Nephron (organoid): ENCODE measurements at regions not wholly inside any gene's neighbourhood (a gene's known extent, or its start where the extent isn't known, plus 50 kb on each side); places are given as distances from the start of the nearest gene placed in this dataset.

Experiments used
- H3K27ac Mint-ChIP-seq, 3 experiments: 2 replicates each; pipeline ENCODE4 v1.8.0; 2020; ENCODE audit warnings: mixed read lengths in 3 of 3, mild to moderate bottlenecking in 2 of 3, moderate library complexity in 1 of 3
- H3K27me3 Mint-ChIP-seq: 2 replicates; pipeline ENCODE4 v1.8.0; 2021; ENCODE audit warnings: low read depth, mild to moderate bottlenecking, moderate library complexity, mixed read lengths
- H3K36me3 Mint-ChIP-seq: 2 replicates; pipeline ENCODE4 v1.8.0; 2020; ENCODE audit warnings: low read depth, mixed read lengths
- H3K4me1 Mint-ChIP-seq: 2 replicates; pipeline ENCODE4 v1.8.0; 2020; ENCODE audit warnings: mixed read lengths
- H3K4me3 Mint-ChIP-seq, 3 experiments: 2 replicates each; pipeline ENCODE4 v1.8.0; 2020; ENCODE audit warnings: mild to moderate bottlenecking in 3 of 3, mixed read lengths in 3 of 3, moderate library complexity in 2 of 3
- H3K9me3 Mint-ChIP-seq: 2 replicates; pipeline ENCODE4 v1.8.0; 2020; ENCODE audit warnings: mixed read lengths
- CTCF ChIP-seq, 3 experiments: fragments of 200-600 bp; sonication (generic); IDR thresholded peaks; one replicate each; pipeline ENCODE4 v1.5.0; 2021; ENCODE audit warnings: antibody characterized with exemption in 3 of 3; ENCODE audit not compliant: unreplicated experiment in 3 of 3

DNA sequence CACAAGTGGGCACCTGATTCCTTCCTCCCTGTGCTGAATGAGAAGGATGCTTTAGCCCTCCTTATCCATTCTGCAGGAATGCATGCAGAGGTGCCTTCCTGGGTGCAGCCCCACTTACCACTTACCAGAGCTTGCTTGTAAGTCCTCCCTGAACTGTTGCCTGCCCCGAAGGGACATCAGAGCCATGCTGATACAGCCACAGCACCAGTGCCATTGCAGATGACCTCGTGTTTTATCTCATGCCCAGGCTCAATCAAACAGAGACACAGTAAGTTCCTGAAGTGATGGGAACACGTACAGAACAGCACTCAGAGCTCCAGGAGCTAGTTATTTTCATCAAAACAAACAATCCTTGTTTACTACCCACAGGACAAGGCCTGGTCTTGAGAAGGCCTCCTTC lies 81.9 kb downstream of the ATP1A1 start:
- no peak for TF ChIP-seq CTCF (IDR thresholded peaks at IDR 0.05; ENCODE audit: unreplicated experiment in 3 of 3)

DNA sequence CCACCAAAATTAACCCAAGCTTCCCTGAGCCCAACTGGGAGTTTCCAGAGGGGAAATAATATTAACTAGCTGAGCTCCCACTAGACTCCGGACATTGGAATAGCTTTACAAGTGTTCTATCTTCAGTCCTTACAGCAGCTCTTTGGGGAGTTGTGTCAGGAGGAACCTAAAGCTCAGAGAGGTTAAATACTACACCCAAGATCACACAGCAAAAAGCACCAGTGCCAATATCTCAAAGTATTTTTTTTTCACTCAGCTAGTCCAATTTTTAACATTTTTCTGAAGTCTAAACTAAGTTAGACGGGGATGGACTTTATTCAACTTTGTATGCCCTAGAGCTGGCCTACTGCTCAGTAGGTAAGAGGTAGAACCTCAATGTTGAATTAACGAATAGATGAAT lies 82.5 kb downstream of the ATP1A1 start:
- H3K27me3 Mint-ChIP-seq = no peaks in the 10 kb centered on the region
- H3K27ac Mint-ChIP-seq = no peak overlapping the region
- no peak for TF ChIP-seq CTCF (IDR thresholded peaks at IDR 0.05; ENCODE audit: unreplicated experiment in 3 of 3)
- H3K4me3 Mint-ChIP-seq = no peak overlapping the region
- H3K9me3 Mint-ChIP-seq = peaks cover 2% of the 10 kb centered on the region
- H3K36me3 Mint-ChIP-seq = no peaks in the 10 kb centered on the region
- H3K4me1 Mint-ChIP-seq = peaks cover 45% of the 10 kb centered on the region

More for the DNA sequence above, 81.9 kb downstream of the ATP1A1 start:
- Mint-ChIP-seq H3K27ac (no peak overlapping the region), H3K4me1 (peaks cover 40% of the 10 kb centered on the region), H3K27me3 (no peaks in the 10 kb centered on the region), H3K9me3 (peaks cover 2% of the 10 kb centered on the region), H3K36me3 (no peaks in the 10 kb centered on the region), H3K4me3 (no peak overlapping the region)

GRCh38 chr1:116457946-116458604 lies 85.0 kb downstream of the ATP1A1 start:
- Mint-ChIP-seq H3K9me3 (peaks cover 2% of the 10 kb centered on the region), H3K27me3 (no peaks in the 10 kb centered on the region), H3K4me1 (peaks cover 42% of the 10 kb centered on the region), H3K4me3 (no peak overlapping the region), H3K36me3 (no peaks in the 10 kb centered on the region), H3K27ac (peak overlapping the region; percentile 43 to 53 (median 49))
- TF ChIP-seq CTCF (IDR thresholded peaks at IDR 0.05; ENCODE audit: unreplicated experiment in 3 of 3) = no peak

DNA sequence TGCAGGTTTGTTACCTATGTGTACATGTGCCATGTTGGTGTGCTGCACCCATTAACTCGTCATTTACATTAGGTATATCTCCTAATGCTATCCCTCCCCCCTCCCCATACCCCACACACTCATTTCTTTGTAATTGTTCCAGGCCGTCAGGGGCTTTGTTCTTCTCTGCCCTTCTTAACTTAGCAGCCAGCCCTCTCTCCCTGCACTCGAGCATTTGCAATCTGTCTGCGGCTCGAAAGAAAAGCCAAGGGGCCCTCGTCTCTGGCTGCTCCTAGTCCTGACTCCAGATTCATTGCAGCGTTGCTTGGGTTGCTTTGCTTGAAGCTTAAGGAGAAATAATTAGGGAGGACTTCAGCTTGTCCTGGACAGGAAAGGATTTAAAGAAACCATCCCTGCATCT lies 85.7 kb downstream of the ATP1A1 start:
- Mint-ChIP-seq H3K27ac (peak overlapping the region; percentile 38 to 49 (median 43)), H3K27me3 (no peaks in the 10 kb centered on the region), H3K4me1 (peaks cover 38% of the 10 kb centered on the region), H3K36me3 (no peaks in the 10 kb centered on the region), H3K9me3 (peaks cover 2% of the 10 kb centered on the region), H3K4me3 (no peak overlapping the region)
- no peak for TF ChIP-seq CTCF (IDR thresholded peaks at IDR 0.05; ENCODE audit: unreplicated experiment in 3 of 3)

DNA sequence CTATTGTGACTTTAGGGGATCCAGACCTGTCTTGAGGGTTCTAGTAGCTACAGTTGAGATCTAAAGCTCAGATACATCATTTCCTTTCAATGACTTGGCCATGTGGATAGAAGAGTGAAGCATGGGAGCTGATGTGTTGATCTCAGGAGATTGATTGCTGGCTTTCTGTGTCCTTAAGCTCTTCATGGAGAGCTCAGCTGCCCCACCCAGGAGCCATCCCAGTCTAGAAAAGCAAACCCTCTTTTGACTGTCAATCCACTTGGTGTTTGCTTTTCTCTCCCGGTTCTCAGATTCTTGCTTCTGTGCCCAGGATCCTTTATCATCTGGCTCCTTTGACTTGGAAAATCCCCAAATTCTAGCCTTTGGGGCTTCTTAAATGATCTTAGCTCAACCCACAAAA lies 87.2 kb downstream of the ATP1A1 start:
- Mint-ChIP-seq H3K36me3 (no peaks in the 10 kb centered on the region), H3K4me1 (peaks cover 30% of the 10 kb centered on the region), H3K9me3 (peaks cover 2% of the 10 kb centered on the region), H3K27ac (no peak overlapping the region), H3K27me3 (no peaks in the 10 kb centered on the region), H3K4me3 (no peak overlapping the region)
- no peak for TF ChIP-seq CTCF (IDR thresholded peaks at IDR 0.05; ENCODE audit: unreplicated experiment in 3 of 3)

DNA sequence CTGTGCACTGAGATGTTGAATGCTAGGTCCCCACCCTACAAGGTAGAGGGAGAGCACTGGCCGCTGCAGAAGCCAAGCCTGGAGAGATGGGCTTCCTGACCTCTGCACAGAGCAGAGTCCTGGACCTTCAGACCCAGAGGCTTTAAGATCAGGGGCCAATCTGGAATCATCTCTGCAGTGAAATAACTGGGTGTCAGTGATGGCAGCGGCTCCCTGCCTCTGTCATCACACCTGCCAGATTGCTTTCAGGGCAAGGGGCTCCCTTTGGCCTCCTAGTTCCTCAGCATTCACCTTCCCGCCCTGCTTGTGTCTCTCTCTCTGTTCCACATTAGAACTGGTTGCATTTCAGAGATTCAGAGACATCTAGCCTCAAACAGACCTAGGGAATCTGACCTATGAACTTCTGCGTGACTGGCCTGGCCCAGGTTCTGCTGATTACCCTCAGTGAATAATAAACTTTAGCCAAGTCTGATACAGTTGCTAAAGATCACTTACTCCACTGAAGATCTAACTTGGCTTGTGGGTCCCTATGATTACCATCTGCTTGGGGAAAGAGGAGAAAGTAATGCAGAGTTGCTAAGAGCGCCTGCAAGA lies 87.8 kb downstream of the ATP1A1 start:
- Mint-ChIP-seq H3K4me1 (peaks cover 34% of the 10 kb centered on the region), H3K9me3 (peaks cover 2% of the 10 kb centered on the region), H3K36me3 (no peaks in the 10 kb centered on the region), H3K27me3 (no peaks in the 10 kb centered on the region), H3K4me3 (no peak overlapping the region), H3K27ac (no peak overlapping the region)
- TF ChIP-seq CTCF (IDR thresholded peaks at IDR 0.05; ENCODE audit: unreplicated experiment in 3 of 3) = no peak
